OCI-LY1 (cell line): ENCODE measurements at regions not wholly inside any gene's neighbourhood (a gene's known extent, or its start where the extent isn't known, plus 50 kb on each side); places are given as distances from the start of the nearest gene placed in this dataset.

Experiments
- H2AFZ ChIP-seq: fragments of 200-600 bp; sonication (generic), shearing (Covaris generic); 2 replicates; pipeline ENCODE4 v1.6.0; 2014; ENCODE audit warnings: antibody characterized with exemption, mild to moderate bottlenecking, low read length
- H3F3A ChIP-seq: fragments of 200-600 bp; sonication (generic), shearing (Covaris generic); 2 replicates; pipeline ENCODE4 v1.6.0; 2014; ENCODE audit warnings: mild to moderate bottlenecking, antibody characterized with exemption, low read length, moderate library complexity; ENCODE audit not compliant: insufficient read depth
- H3K27ac ChIP-seq: fragments of 200-600 bp; sonication (generic); 2 replicates; pipeline ENCODE4 v1.5.1; 2014; ENCODE audit warnings: low read length, mixed run types, mild to moderate bottlenecking, low read depth; ENCODE audit not compliant: poor library complexity, severe bottlenecking
- H3K27me3 ChIP-seq: fragments of 200-600 bp; sonication (generic); 2 replicates; pipeline ENCODE4 v1.6.0; 2014; ENCODE audit warnings: antibody characterized with exemption, mild to moderate bottlenecking, low read length, moderate library complexity; ENCODE audit not compliant: insufficient read depth
- H3K36me3 ChIP-seq: fragments of 200-600 bp; sonication (generic); 2 replicates; pipeline ENCODE4 v1.6.1; 2014; ENCODE audit warnings: mild to moderate bottlenecking, antibody characterized with exemption, low read length, moderate library complexity, mixed read lengths; ENCODE audit not compliant: insufficient read depth
- H3K4me1 ChIP-seq: fragments of 200-600 bp; sonication (generic); 2 replicates; pipeline ENCODE4 v1.5.1; 2014; ENCODE audit warnings: mild to moderate bottlenecking, low read length, moderate library complexity; ENCODE audit not compliant: insufficient read depth, severe bottlenecking
- H3K4me2 ChIP-seq: fragments of 200-600 bp; sonication (generic), shearing (Covaris generic); 2 replicates; pipeline ENCODE4 v1.6.1; 2014; ENCODE audit warnings: low read length
- H3K4me3 ChIP-seq: fragments of 200-600 bp; sonication (generic); 2 replicates; pipeline ENCODE4 v1.5.1; 2014; ENCODE audit warnings: low read length, low read depth, mild to moderate bottlenecking, mixed read lengths; ENCODE audit not compliant: poor library complexity, severe bottlenecking
- H3K79me2 ChIP-seq: fragments of 200-600 bp; shearing (Covaris generic); 2 replicates; pipeline ENCODE4 v1.6.1; 2016; ENCODE audit warnings: mixed run types, low read length, mixed read lengths; ENCODE audit not compliant: insufficient read depth
- H3K9ac ChIP-seq: fragments of 200-600 bp; sonication (generic), shearing (Covaris generic); 2 replicates; pipeline ENCODE4 v1.6.1; 2014; ENCODE audit warnings: mild to moderate bottlenecking, low read length, mixed read lengths
- H3K9me2 ChIP-seq: fragments of 200-600 bp; sonication (generic), shearing (Covaris generic); 2 replicates; pipeline ENCODE4 v1.6.1; 2014; ENCODE audit warnings: low read depth, mild to moderate bottlenecking, low read length, mixed read lengths
- H3K9me3 ChIP-seq: fragments of 200-600 bp; shearing (Covaris generic); 2 replicates; pipeline ENCODE4 v1.6.1; 2014; ENCODE audit warnings: low read length, mixed read lengths
- H4K20me1 ChIP-seq: fragments of 200-600 bp; sonication (generic), shearing (Covaris generic); 2 replicates; pipeline ENCODE4 v1.6.0; 2016; ENCODE audit warnings: mild to moderate bottlenecking, low read length; ENCODE audit not compliant: insufficient read depth
- CTCF ChIP-seq: fragments of 200-600 bp; sonication (generic), shearing (Covaris generic); IDR thresholded peaks from 2 replicates; pipeline ENCODE4 v1.5.1; 2017; ENCODE audit warnings: mild to moderate bottlenecking, antibody characterized with exemption, low read length, moderate library complexity, mixed read lengths
- EZH2 ChIP-seq: fragments of 200-600 bp; sonication (generic), shearing (Covaris generic); IDR thresholded peaks from 2 replicates; pipeline ENCODE4 v1.8.0; 2017; ENCODE audit warnings: borderline replicate concordance, mixed run types, mild to moderate bottlenecking, antibody characterized with exemption, low read length, moderate library complexity, mixed read lengths

DNA sequence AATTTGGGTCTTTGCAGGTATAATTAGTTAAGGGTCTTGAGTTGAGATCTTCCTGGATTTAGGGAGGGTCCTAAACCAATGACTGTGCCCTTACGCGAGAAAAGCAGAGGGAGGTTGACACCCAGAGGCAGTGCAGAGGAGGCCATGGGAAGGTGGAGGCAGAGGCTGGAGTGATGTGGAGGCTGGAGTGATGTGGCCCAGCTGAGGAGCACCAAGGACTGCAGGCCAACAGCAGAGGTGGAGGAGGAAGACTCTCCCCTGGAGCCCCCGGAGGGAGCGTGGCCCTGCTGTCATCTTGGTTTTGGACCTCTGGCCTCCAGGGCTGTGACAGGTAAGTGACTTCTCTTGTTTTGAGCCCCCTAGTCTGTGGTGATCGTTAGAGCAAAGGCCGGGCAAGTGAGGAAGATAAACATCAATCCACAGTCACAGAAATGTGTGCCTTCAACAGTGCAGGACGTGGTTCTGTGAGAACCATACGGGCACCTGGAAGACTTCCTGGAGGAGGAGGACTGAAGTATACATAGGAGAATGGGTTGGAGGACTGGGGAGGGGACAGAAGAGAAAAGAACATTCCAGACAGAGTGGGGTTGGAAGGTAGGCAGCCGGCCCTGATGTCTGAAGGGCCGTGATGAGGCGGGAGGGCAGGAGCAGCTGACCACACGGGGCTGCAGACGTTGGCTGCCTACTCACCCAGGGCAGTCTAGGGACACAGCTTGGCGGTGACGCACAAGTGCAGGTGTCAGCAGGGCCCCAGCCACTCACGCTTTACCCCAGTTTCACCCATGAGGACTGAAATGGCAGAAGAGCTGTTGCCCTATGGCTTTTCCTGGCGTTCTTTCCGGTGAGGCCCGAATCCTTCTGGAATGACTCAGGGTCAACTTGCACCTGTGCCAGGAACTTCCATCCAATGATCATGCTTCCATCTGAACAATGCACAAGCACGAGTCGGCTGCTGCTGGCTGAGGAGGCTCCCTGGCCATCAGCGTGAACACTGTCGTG, 270.2 kb downstream of the CTTN start:
- no peaks in the 10 kb centered on the region for H3K4me1 ChIP-seq
- no peaks in the 10 kb centered on the region for H3K9me2 ChIP-seq
- H3K79me2 ChIP-seq, result no peaks in the 10 kb centered on the region
- H3K36me3 ChIP-seq, result no peaks in the 10 kb centered on the region
- no peak overlapping the region for H3K27ac ChIP-seq
- no peak overlapping the region for H2AFZ ChIP-seq
- no peak overlapping the region for H3K9ac ChIP-seq
- no peak for TF ChIP-seq EZH2
- TF ChIP-seq CTCF, result no peak
- H3K4me3 ChIP-seq, result no peak overlapping the region
- H3K4me2 ChIP-seq, result no peak overlapping the region
- no peaks in the 10 kb centered on the region for H3F3A ChIP-seq
- no peaks in the 10 kb centered on the region for H4K20me1 ChIP-seq
- H3K27me3 ChIP-seq, result no peaks in the 10 kb centered on the region
- H3K9me3 ChIP-seq, result no peaks in the 10 kb centered on the region

- H4K20me1 ChIP-seq, result no peaks in the 10 kb centered on the region
- H3K4me1 ChIP-seq, result no peaks in the 10 kb centered on the region
- H3K9me2 ChIP-seq, result no peaks in the 10 kb centered on the region
- H3K27me3 ChIP-seq, result no peaks in the 10 kb centered on the region
- H3K4me2 ChIP-seq, result no peak overlapping the region
- H3F3A ChIP-seq, result no peaks in the 10 kb centered on the region
- no peak overlapping the region for H2AFZ ChIP-seq
- no peak overlapping the region for H3K9ac ChIP-seq
- no peak overlapping the region for H3K27ac ChIP-seq
- TF ChIP-seq EZH2 (no peak), CTCF (no peak)
- no peak overlapping the region for H3K4me3 ChIP-seq
- H3K36me3 ChIP-seq, result no peaks in the 10 kb centered on the region
- no peaks in the 10 kb centered on the region for H3K9me3 ChIP-seq
- no peaks in the 10 kb centered on the region for H3K79me2 ChIP-seq
Observed at GRCh38 chr11:70669281-70669680, 271.0 kb downstream of the CTTN start.

DNA sequence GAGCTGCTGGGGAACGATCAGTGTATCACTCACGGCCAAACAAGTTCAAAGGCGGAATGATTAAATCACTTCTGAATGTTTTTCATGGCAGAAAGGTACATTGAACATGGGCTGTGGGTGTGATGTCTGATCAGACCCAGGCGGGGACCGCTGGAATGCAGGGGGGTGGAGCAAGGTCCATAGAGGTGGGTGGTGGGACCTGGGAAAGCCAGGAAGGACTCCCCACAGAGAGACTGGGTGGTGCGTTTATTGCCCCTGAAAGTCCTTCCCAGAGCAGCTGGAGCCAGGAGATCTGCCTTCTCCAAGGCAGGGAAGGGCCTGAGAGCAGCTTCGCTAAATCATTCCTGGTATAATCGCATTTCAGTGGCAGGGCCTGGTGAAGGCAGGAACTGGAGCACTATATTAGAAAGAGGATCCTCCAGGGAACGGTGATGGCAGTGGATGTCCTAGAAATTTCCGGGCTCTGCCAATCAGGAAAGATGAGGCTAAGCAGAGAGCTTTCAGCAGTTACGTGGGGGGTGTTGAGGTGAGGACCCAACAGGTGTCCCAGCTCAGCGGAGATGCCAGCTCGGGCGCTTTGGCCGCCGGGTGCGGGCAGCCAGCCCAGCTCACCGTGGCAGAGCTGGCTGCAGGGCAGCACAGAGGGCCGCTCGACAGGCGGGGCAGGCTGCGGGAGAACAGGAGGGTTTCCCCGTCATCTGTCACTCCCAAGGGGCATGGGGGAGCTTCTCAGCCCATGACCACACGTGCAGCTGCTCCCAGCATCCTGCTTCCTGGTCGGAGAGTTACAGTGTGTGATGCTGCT, 271.7 kb downstream of the CTTN start:
- Histone ChIP-seq H3K9me2 (no peaks in the 10 kb centered on the region), H3K79me2 (no peaks in the 10 kb centered on the region), H3K4me3 (no peak overlapping the region), H3K4me1 (no peaks in the 10 kb centered on the region), H3K27me3 (no peaks in the 10 kb centered on the region), H3K27ac (no peak overlapping the region), H4K20me1 (no peaks in the 10 kb centered on the region), H3K9ac (no peak overlapping the region), H3K4me2 (no peak overlapping the region), H3K9me3 (no peaks in the 10 kb centered on the region), H3F3A (no peaks in the 10 kb centered on the region), H2AFZ (no peak overlapping the region), H3K36me3 (no peaks in the 10 kb centered on the region)
- TF ChIP-seq CTCF (no peak), EZH2 (no peak)
